IMR-90 (cell line): ENCODE measurements at regions not wholly inside any gene's neighbourhood (a gene's known extent, or its start where the extent isn't known, plus 50 kb on each side); places are given as distances from the start of the nearest gene placed in this dataset.

Experiments used
- ATAC-seq: fragments of 200-7000 bp; cut with Tn5 transposase; 2 replicates; pipeline ENCODE4 v1.9.1; 2020; ENCODE audit warnings: low read depth, mild to moderate bottlenecking, moderate library complexity
- BruUV-seq: library from RNA; stranded (reverse); fragments of 400-500 nt; replicated peaks from 2 replicates; lab custom pipeline; 2021; lab: Mats Ljungman, UMichigan
- CTCF ChIA-PET: fragments of 300-600 bp; formaldehyde crosslinking; extraction: SDS; loops from one replicate; lab custom pipeline; 2021; ENCODE audit warnings: antibody characterized with exemption; lab: Yijun Ruan, JAX
- POLR2A ChIA-PET: fragments of 300-600 bp; sonication (Branson Sonifier 250); formaldehyde crosslinking; loops from one replicate; lab custom pipeline; 2022; ENCODE audit warnings: antibody characterized with exemption; ENCODE audit not compliant: unreplicated experiment; lab: Charles Lee
- DNase-seq: peaks from one replicate; pipeline ENCODE4 v3.0.0; 2013
- H2AFZ ChIP-seq: replicated peaks from 2 replicates; pipeline ENCODE3; 2013; ENCODE audit warnings: low read length, mild to moderate bottlenecking; ENCODE audit not compliant: poor library complexity
- H2AK5ac ChIP-seq: 2 replicates; pipeline ENCODE4 v1.6.1; 2013; ENCODE audit warnings: low read depth, low read length, inconsistent platforms
- H2AK9ac ChIP-seq: replicated peaks from 2 replicates; pipeline ENCODE3; 2013; ENCODE audit warnings: mild to moderate bottlenecking, low read depth, low read length, moderate library complexity; ENCODE audit not compliant: poor library complexity
- H2BK120ac ChIP-seq: 2 replicates; pipeline ENCODE4 v1.6.1; 2013; ENCODE audit warnings: low read depth, low read length, inconsistent platforms
- H2BK15ac ChIP-seq: 3 replicates; pipeline ENCODE4 v1.6.1; 2013; ENCODE audit warnings: low read depth, low read length, inconsistent platforms
- H2BK20ac ChIP-seq: 2 replicates; pipeline ENCODE4 v1.6.1; 2013; ENCODE audit warnings: low read depth, mild to moderate bottlenecking, inconsistent platforms, low read length, moderate library complexity
- H2BK5ac ChIP-seq: 2 replicates; pipeline ENCODE4 v1.6.1; 2013; ENCODE audit warnings: mild to moderate bottlenecking, low read depth, low read length, inconsistent platforms; ENCODE audit not compliant: poor library complexity, severe bottlenecking
- H3K14ac ChIP-seq: replicated peaks from 2 replicates; pipeline ENCODE4 v1.6.1; 2013; ENCODE audit warnings: low read depth, low read length, inconsistent platforms
- H3K18ac ChIP-seq: 2 replicates; pipeline ENCODE4 v1.6.1; 2013; ENCODE audit warnings: low read depth, low read length, control low read depth
- H3K23ac ChIP-seq: 2 replicates; pipeline ENCODE4 v1.6.1; 2013; ENCODE audit warnings: low read depth, low read length, inconsistent platforms
- H3K27ac ChIP-seq: 2 replicates; pipeline ENCODE4 v1.5.1; 2013; ENCODE audit warnings: mild to moderate bottlenecking, control low read depth, low read length; ENCODE audit not compliant: insufficient read depth
- H3K27me3 ChIP-seq: 2 replicates; pipeline ENCODE4 v1.6.1; 2013; ENCODE audit warnings: low read length; ENCODE audit not compliant: control insufficient read depth, insufficient read depth
- H3K36me3 ChIP-seq: 2 replicates; pipeline ENCODE4 v1.6.1; 2013; ENCODE audit warnings: low read length, mixed read lengths; ENCODE audit not compliant: control insufficient read depth, insufficient read depth
- H3K4ac ChIP-seq: 2 replicates; pipeline ENCODE4 v1.6.1; 2013; ENCODE audit warnings: low read depth, low read length, inconsistent platforms
- H3K4me1 ChIP-seq: 2 replicates; pipeline ENCODE4 v1.6.1; 2013; ENCODE audit warnings: low read length, mixed read lengths; ENCODE audit not compliant: control insufficient read depth, insufficient read depth
- H3K4me2 ChIP-seq: 2 replicates; pipeline ENCODE4 v1.6.1; 2013; ENCODE audit warnings: low read depth, mild to moderate bottlenecking, control low read depth, low read length, moderate library complexity
- H3K4me3 ChIP-seq: 2 replicates; pipeline ENCODE4 v1.5.1; 2013; ENCODE audit warnings: low read depth, mild to moderate bottlenecking, control low read depth, low read length, moderate library complexity; ENCODE audit not compliant: insufficient read depth
- H3K56ac ChIP-seq: 2 replicates; pipeline ENCODE4 v1.6.1; 2013; ENCODE audit warnings: low read length, inconsistent platforms; ENCODE audit not compliant: insufficient read depth; ENCODE audit errors: extremely low read depth
- H3K79me1 ChIP-seq, 2 experiments: 2 replicates each; pipeline ENCODE4 v1.6.1; 2013; ENCODE audit warnings: low read length in 2 of 2, inconsistent platforms in 1 of 2, low read depth in 1 of 2
- H3K9ac ChIP-seq: 2 replicates; pipeline ENCODE4 v1.6.1; 2013; ENCODE audit warnings: low read depth, low read length, control low read depth
- H3K9me1 ChIP-seq: 2 replicates; pipeline ENCODE4 v1.6.1; 2013; ENCODE audit warnings: low read length, inconsistent platforms; ENCODE audit not compliant: insufficient read depth
- H3K9me3 ChIP-seq: 2 replicates; pipeline ENCODE4 v1.6.1; 2013; ENCODE audit warnings: low read length; ENCODE audit not compliant: control insufficient read depth, insufficient read depth
- H4K20me1 ChIP-seq: 2 replicates; pipeline ENCODE4 v1.6.1; 2013; ENCODE audit warnings: low read length, inconsistent platforms; ENCODE audit not compliant: insufficient read depth
- H4K5ac ChIP-seq: 2 replicates; pipeline ENCODE4 v1.6.1; 2013; ENCODE audit warnings: mild to moderate bottlenecking, low read depth, low read length, control low read depth
- H4K8ac ChIP-seq, 2 experiments: 2 replicates each; pipeline ENCODE4 v1.6.1; 2013; ENCODE audit warnings: low read depth in 2 of 2, low read length in 2 of 2, control low read depth in 1 of 2, inconsistent platforms in 1 of 2
- H4K91ac ChIP-seq: 2 replicates; pipeline ENCODE4 v1.6.1; 2013; ENCODE audit warnings: low read depth, low read length, inconsistent platforms; ENCODE audit not compliant: insufficient read depth
- BHLHE40 ChIP-seq: fragments of 150-350 bp; IDR thresholded peaks from 2 replicates; pipeline ENCODE4 v1.6.1; 2016; ENCODE audit warnings: mild to moderate bottlenecking, low read depth, low read length
- CEBPB ChIP-seq: IDR thresholded peaks from 2 replicates; pipeline ENCODE4 v1.6.1; 2012; ENCODE audit warnings: low read depth, low read length, improper control_type of control experiment
- CHD1 ChIP-seq: IDR thresholded peaks from 2 replicates; pipeline ENCODE4 v1.6.1; 2012; ENCODE audit warnings: low read depth, low read length, improper control_type of control experiment
- FOS ChIP-seq: fragments of 150-350 bp; IDR thresholded peaks from 2 replicates; pipeline ENCODE4 v1.6.1; 2016; ENCODE audit warnings: low read depth, low read length
- MAFK ChIP-seq: IDR thresholded peaks from 2 replicates; pipeline ENCODE4 v1.6.1; 2012; ENCODE audit warnings: low read depth, low read length, improper control_type of control experiment
- MAZ ChIP-seq: IDR thresholded peaks from 2 replicates; pipeline ENCODE4 v1.6.1; 2012; ENCODE audit warnings: low read depth, mild to moderate bottlenecking, low read length, improper control_type of control experiment, moderate library complexity, borderline replicate concordance
- MXI1 ChIP-seq: IDR thresholded peaks from 2 replicates; pipeline ENCODE4 v1.6.1; 2012; ENCODE audit warnings: low read depth, mild to moderate bottlenecking, low read length, moderate library complexity, borderline replicate concordance
- NFE2L2 ChIP-seq: fragments of 150-350 bp; IDR thresholded peaks from 2 replicates; pipeline ENCODE4 v1.6.1; 2016; ENCODE audit warnings: low read depth, mild to moderate bottlenecking, low read length
- POLR2A ChIP-seq: IDR thresholded peaks from 2 replicates; pipeline ENCODE4 v1.6.1; 2012; ENCODE audit warnings: mild to moderate bottlenecking, low read depth, low read length
- RAD21 ChIP-seq: IDR thresholded peaks from 2 replicates; pipeline ENCODE4 v1.6.1; 2012; ENCODE audit warnings: low read length, improper control_type of control experiment
- RCOR1 ChIP-seq: IDR thresholded peaks from 2 replicates; pipeline ENCODE4 v1.6.1; 2012; ENCODE audit warnings: mild to moderate bottlenecking, low read length, improper control_type of control experiment; ENCODE audit not compliant: insufficient replicate concordance
- RFX5 ChIP-seq: IDR thresholded peaks from 2 replicates; pipeline ENCODE4 v1.8.0; 2012; ENCODE audit warnings: low read depth, mild to moderate bottlenecking, low read length, moderate library complexity
- SMC3 ChIP-seq: fragments of 150-350 bp; IDR thresholded peaks from 2 replicates; pipeline ENCODE4 v1.6.1; 2016; ENCODE audit warnings: low read depth, mild to moderate bottlenecking, antibody characterized with exemption, low read length, moderate library complexity
- WGBS, 2 experiments: methylation state at CpG; one replicate each; pipeline versions ENCODE4 v1.1.5 to v1.1.7; 2013; ENCODE audit warnings: missing lambda C conversion rate in 2 of 2; ENCODE audit not compliant: insufficient read length in 1 of 2; ENCODE audit errors: extremely low coverage in 2 of 2; 5-methylcytosine and 5-hydroxymethylcytosine counted together
- dilution Hi-C: fragments of 300-500 bp; cut with HindIII; formaldehyde crosslinking; loops from one replicate; pipeline ENCODE4 v1.14.3; 2018; ENCODE audit warnings: low sequenced_read_pairs; ENCODE audit not compliant: unreplicated experiment
- in situ Hi-C: fragments of 300-500 bp; cut with MboI; formaldehyde crosslinking; loops from 3 replicates; pipeline ENCODE4 v1.14.3; 2019; ENCODE audit warnings: low sequenced_read_pairs, inconsistent platforms, mixed read lengths
- intact Hi-C: fragments of 100-400 bp; cut with micrococcal nuclease; formaldehyde crosslinking; loops from 2 replicates; pipeline ENCODE4 v1.10.0; 2022
- TF ChIP-seq, protein P1 (sequence below): conservative IDR thresholded peaks from 2 replicates; pipeline ENCODE4 v1.5.1; 2012; ENCODE audit warnings: mild to moderate bottlenecking, low read depth, low read length, improper control_type of control experiment
- TF ChIP-seq, protein P2 (sequence below): fragments of 150-350 bp; IDR thresholded peaks from 2 replicates; pipeline ENCODE4 v1.6.1; 2016; ENCODE audit warnings: low read depth, mild to moderate bottlenecking, low read length, moderate library complexity, borderline replicate concordance
- TF ChIP-seq, protein P3 (sequence below): fragments of 150-350 bp; IDR thresholded peaks from 2 replicates; pipeline ENCODE4 v1.6.1; 2017; ENCODE audit warnings: mild to moderate bottlenecking, antibody characterized with exemption, low read length, low read depth

DNA sequence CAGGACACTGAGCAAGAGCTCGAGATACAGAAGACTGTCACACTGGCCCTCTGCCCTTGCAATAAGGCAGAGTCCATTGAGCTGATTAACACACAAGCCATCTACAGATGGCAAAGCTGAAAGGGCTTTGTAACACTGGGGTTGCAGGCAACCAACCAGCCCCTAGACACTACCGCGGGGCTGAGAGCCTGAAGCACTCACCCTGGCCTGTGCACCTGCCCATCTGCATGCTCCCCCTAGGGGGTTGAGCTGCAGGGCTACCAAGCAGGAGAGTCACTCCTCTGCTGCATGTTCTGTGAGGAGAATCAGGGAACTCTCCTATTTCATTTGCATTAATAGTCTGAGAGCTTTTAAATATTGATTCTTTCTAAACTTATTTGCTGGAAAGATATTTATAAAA, 128.1 kb upstream of the VIPR2 start:
- no peak for ATAC-seq
- Histone ChIP-seq H4K91ac (no peak overlapping the region), H3K4me2 (no peak overlapping the region), H2AK9ac (no peak overlapping the region), H4K8ac (no peak overlapping the region), H3K27ac (no peak overlapping the region), H4K5ac (no peak overlapping the region), H3K14ac (no peak overlapping the region), H3K9me3 (peaks cover 23% of the 10 kb centered on the region), H2BK5ac (no peak overlapping the region), H3K4me3 (no peak overlapping the region), H3K18ac (no peak overlapping the region), H2BK15ac (no peak overlapping the region), H2BK20ac (no peak overlapping the region), H3K27me3 (no peaks in the 10 kb centered on the region), H3K36me3 (no peaks in the 10 kb centered on the region), H3K23ac (no peak overlapping the region), H3K9me1 (no peaks in the 10 kb centered on the region), H2AK5ac (no peak overlapping the region), H3K4ac (no peak overlapping the region), H4K20me1 (no peaks in the 10 kb centered on the region), H3K56ac (no peak overlapping the region), H2BK120ac (no peak overlapping the region), H3K9ac (no peak overlapping the region), H3K4me1 (no peaks in the 10 kb centered on the region), H3K79me1 (no peaks in the 10 kb centered on the region), H2AFZ (no peak overlapping the region)
- intact Hi-C loops, result no loop called here
- ChIA-PET CTCF (no interaction called here), POLR2A (no interaction called here)
- no CpG with 5 or more reads among the region's 3 CpGs for WGBS, 2 experiments
- no peak for DNase-seq
- BruUV-seq, result no TSS peak
- in situ Hi-C loops, result no loop called here
- dilution Hi-C loops, result no loop called here
- TF ChIP-seq, protein P1, sequence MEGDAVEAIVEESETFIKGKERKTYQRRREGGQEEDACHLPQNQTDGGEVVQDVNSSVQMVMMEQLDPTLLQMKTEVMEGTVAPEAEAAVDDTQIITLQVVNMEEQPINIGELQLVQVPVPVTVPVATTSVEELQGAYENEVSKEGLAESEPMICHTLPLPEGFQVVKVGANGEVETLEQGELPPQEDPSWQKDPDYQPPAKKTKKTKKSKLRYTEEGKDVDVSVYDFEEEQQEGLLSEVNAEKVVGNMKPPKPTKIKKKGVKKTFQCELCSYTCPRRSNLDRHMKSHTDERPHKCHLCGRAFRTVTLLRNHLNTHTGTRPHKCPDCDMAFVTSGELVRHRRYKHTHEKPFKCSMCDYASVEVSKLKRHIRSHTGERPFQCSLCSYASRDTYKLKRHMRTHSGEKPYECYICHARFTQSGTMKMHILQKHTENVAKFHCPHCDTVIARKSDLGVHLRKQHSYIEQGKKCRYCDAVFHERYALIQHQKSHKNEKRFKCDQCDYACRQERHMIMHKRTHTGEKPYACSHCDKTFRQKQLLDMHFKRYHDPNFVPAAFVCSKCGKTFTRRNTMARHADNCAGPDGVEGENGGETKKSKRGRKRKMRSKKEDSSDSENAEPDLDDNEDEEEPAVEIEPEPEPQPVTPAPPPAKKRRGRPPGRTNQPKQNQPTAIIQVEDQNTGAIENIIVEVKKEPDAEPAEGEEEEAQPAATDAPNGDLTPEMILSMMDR, result no peak
- TF ChIP-seq SMC3, result no peak
- no peak for TF ChIP-seq CEBPB
- no peak for TF ChIP-seq RFX5
- TF ChIP-seq, protein P2, sequence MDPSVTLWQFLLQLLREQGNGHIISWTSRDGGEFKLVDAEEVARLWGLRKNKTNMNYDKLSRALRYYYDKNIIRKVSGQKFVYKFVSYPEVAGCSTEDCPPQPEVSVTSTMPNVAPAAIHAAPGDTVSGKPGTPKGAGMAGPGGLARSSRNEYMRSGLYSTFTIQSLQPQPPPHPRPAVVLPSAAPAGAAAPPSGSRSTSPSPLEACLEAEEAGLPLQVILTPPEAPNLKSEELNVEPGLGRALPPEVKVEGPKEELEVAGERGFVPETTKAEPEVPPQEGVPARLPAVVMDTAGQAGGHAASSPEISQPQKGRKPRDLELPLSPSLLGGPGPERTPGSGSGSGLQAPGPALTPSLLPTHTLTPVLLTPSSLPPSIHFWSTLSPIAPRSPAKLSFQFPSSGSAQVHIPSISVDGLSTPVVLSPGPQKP, result no peak
- TF ChIP-seq RCOR1, result no peak
- no peak for TF ChIP-seq FOS
- TF ChIP-seq POLR2A, result no peak
- TF ChIP-seq BHLHE40, result no peak
- no peak for TF ChIP-seq MAFK
- TF ChIP-seq, protein P3, sequence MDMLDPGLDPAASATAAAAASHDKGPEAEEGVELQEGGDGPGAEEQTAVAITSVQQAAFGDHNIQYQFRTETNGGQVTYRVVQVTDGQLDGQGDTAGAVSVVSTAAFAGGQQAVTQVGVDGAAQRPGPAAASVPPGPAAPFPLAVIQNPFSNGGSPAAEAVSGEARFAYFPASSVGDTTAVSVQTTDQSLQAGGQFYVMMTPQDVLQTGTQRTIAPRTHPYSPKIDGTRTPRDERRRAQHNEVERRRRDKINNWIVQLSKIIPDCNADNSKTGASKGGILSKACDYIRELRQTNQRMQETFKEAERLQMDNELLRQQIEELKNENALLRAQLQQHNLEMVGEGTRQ, result no peak
- TF ChIP-seq MAZ, result no peak
- TF ChIP-seq MXI1, result no peak
- no peak for TF ChIP-seq NFE2L2
- TF ChIP-seq RAD21, result no peak
- TF ChIP-seq CHD1, result no peak
